ENCODE measurements at regions not wholly inside any gene's neighbourhood (a gene's known extent, or its start where the extent isn't known, plus 50 kb on each side); places are given as distances from the start of the nearest gene placed in this dataset.

GRCh38 chr12:46669720-46670119, 156.1 kb downstream of the SLC38A4 start:
- TF ChIP-seq POLR2A (IDR thresholded peaks at IDR 0.05) (no peak), CTCF (IDR thresholded peaks at IDR 0.05) (no peak)

Measured in right lobe of liver (tissue), 4 donors.